Glutamatergic neuron (in vitro differentiated cells): ENCODE measurements at regions not wholly inside any gene's neighbourhood (a gene's known extent, or its start where the extent isn't known, plus 50 kb on each side); places are given as distances from the start of the nearest gene placed in this dataset.

ENCODE experiments used
- DNase-seq: peaks from one replicate; pipeline ENCODE4 v3.0.0; 2022
- H3K27ac Mint-ChIP-seq: one replicate; pipeline ENCODE4 v1.8.0; 2020; ENCODE audit warnings: mild to moderate bottlenecking, mixed read lengths, inconsistent platforms; ENCODE audit not compliant: unreplicated experiment
- H3K27me3 Mint-ChIP-seq: one replicate; pipeline ENCODE4 v1.8.0; 2020; ENCODE audit warnings: mild to moderate bottlenecking, moderate library complexity, mixed read lengths, inconsistent platforms; ENCODE audit not compliant: unreplicated experiment
- H3K36me3 Mint-ChIP-seq: one replicate; pipeline ENCODE4 v1.8.0; 2020; ENCODE audit warnings: mild to moderate bottlenecking, mixed read lengths, inconsistent platforms; ENCODE audit not compliant: unreplicated experiment
- H3K4me1 Mint-ChIP-seq: one replicate; pipeline ENCODE4 v1.8.0; 2020; ENCODE audit warnings: mild to moderate bottlenecking, low read depth, mixed read lengths, inconsistent platforms; ENCODE audit not compliant: unreplicated experiment
- H3K4me3 Mint-ChIP-seq: one replicate; pipeline ENCODE4 v1.8.0; 2020; ENCODE audit warnings: mild to moderate bottlenecking, mixed read lengths, inconsistent platforms; ENCODE audit not compliant: unreplicated experiment
- H3K9me3 Mint-ChIP-seq: one replicate; pipeline ENCODE4 v1.8.0; 2020; ENCODE audit warnings: mild to moderate bottlenecking, moderate library complexity, mixed read lengths, inconsistent platforms; ENCODE audit not compliant: unreplicated experiment
- CTCF ChIP-seq: fragments of 200-600 bp; sonication (generic); IDR thresholded peaks from one replicate; pipeline ENCODE4 v1.5.0; 2021; ENCODE audit not compliant: partially characterized antibody, unreplicated experiment

- H3K36me3 Mint-ChIP-seq, result no peaks in the 10 kb centered on the region
- peaks cover 4% of the 10 kb centered on the region for H3K27me3 Mint-ChIP-seq
- no peak for TF ChIP-seq CTCF
- H3K27ac Mint-ChIP-seq, result no peak overlapping the region
- no peak overlapping the region for H3K4me3 Mint-ChIP-seq
- no peak for DNase-seq
- peaks cover 3% of the 10 kb centered on the region for H3K4me1 Mint-ChIP-seq
- peaks cover 3% of the 10 kb centered on the region for H3K9me3 Mint-ChIP-seq
Measured at GRCh38 chr1:30336550-30337323, 386.6 kb downstream of the MATN1 start.

GRCh38 chr1:30335997-30336390 lies 387.4 kb downstream of the MATN1 start:
- Mint-ChIP-seq H3K27ac (no peak overlapping the region), H3K9me3 (peaks cover 3% of the 10 kb centered on the region), H3K4me3 (no peak overlapping the region), H3K4me1 (peaks cover 3% of the 10 kb centered on the region), H3K27me3 (peaks cover 4% of the 10 kb centered on the region), H3K36me3 (no peaks in the 10 kb centered on the region)
- no peak for DNase-seq
- no peak for TF ChIP-seq CTCF

GRCh38 chr1:30335389-30335996 lies 387.9 kb downstream of the MATN1 start:
- Mint-ChIP-seq H3K36me3 (no peaks in the 10 kb centered on the region), H3K4me1 (peaks cover 3% of the 10 kb centered on the region), H3K27me3 (peaks cover 4% of the 10 kb centered on the region), H3K4me3 (no peak overlapping the region), H3K27ac (no peak overlapping the region), H3K9me3 (peaks cover 3% of the 10 kb centered on the region)
- no peak for DNase-seq
- no peak for TF ChIP-seq CTCF

- Mint-ChIP-seq H3K36me3 (no peaks in the 10 kb centered on the region), H3K27me3 (peaks cover 7% of the 10 kb centered on the region), H3K4me3 (no peak overlapping the region), H3K4me1 (peaks cover 3% of the 10 kb centered on the region), H3K9me3 (peaks cover 3% of the 10 kb centered on the region), H3K27ac (no peak overlapping the region)
- DNase-seq, result no peak
- TF ChIP-seq CTCF, result no peak
Measured at GRCh38 chr1:30334767-30335166, 388.6 kb downstream of the MATN1 start.
